Head of caudate nucleus (tissue), 42 donors: ENCODE measurements at regions not wholly inside any gene's neighbourhood (a gene's known extent, or its start where the extent isn't known, plus 50 kb on each side); places are given as distances from the start of the nearest gene placed in this dataset.
A peak's percentile ranks its signal among the peaks of the same experiment; 100 is the strongest.

Source experiments
- DNase-seq, 42 donors: peaks; one replicate each; pipeline versions ENCODE4 v3.0.0 to v3.0.0-alpha.2; 2020 to 2021; ENCODE audit warnings: mixed read lengths in 7 of 42
- intact Hi-C: fragments of 100-400 bp; cut with DNase I; formaldehyde crosslinking; loops from one replicate; pipeline ENCODE4 v1.15.0; 2022

GRCh38 chr12:113766131-113766878 lies 199.8 kb downstream of the RBM19 start:
- no peak for DNase-seq
- intact Hi-C loops = no loop called here

- intact Hi-C loops = no loop called here
- no peak for DNase-seq
Measured at GRCh38 chr12:113764661-113765060, 201.5 kb downstream of the RBM19 start.

GRCh38 chr12:113762882-113763816 lies 203.0 kb downstream of the RBM19 start:
- intact Hi-C loops = no loop called here
- DNase-seq = peak in 35 of 42 donors; percentile 20 to 79 (median 53)

- DNase-seq = peak; percentile 15 to 81 (median 60)
- intact Hi-C loops = no loop called here
Measured at GRCh38 chr12:113762155-113762881, 203.8 kb downstream of the RBM19 start.

- DNase-seq = no peak
- intact Hi-C loops = no loop called here
Measured at GRCh38 chr12:113759135-113759534, 207.0 kb downstream of the RBM19 start.

GRCh38 chr12:113758165-113758924 lies 207.8 kb downstream of the RBM19 start:
- intact Hi-C loops = no loop called here
- no peak for DNase-seq

- intact Hi-C loops = no loop called here
- peak in 32 of 42 donors; percentile 17 to 77 (median 56) for DNase-seq
Measured at GRCh38 chr12:113757221-113758002, 208.7 kb downstream of the RBM19 start.

GRCh38 chr12:113756609-113757008 lies 209.5 kb downstream of the RBM19 start:
- no peak for DNase-seq
- intact Hi-C loops = no loop called here

GRCh38 chr12:113755098-113755497 lies 211.0 kb downstream of the RBM19 start:
- intact Hi-C loops = no loop called here
- no peak for DNase-seq

- intact Hi-C loops = no loop called here
- no peak for DNase-seq
Measured at GRCh38 chr12:113751513-113751912, 214.6 kb downstream of the RBM19 start.

- intact Hi-C loops = no loop called here
- DNase-seq = no peak
Measured at GRCh38 chr12:113749433-113749815, 216.7 kb downstream of the RBM19 start.

GRCh38 chr12:113748707-113749432 lies 217.3 kb downstream of the RBM19 start:
- DNase-seq = no peak
- intact Hi-C loops = no loop called here

GRCh38 chr12:113747017-113747416 lies 219.1 kb downstream of the RBM19 start:
- no peak for DNase-seq
- intact Hi-C loops = no loop called here

GRCh38 chr12:113744802-113745395 lies 221.2 kb downstream of the RBM19 start:
- intact Hi-C loops = no loop called here

GRCh38 chr12:113742801-113743200 lies 223.3 kb downstream of the RBM19 start:
- no peak for DNase-seq
- intact Hi-C loops = no loop called here

More at GRCh38 chr12:113744802-113745395, 221.2 kb downstream of the RBM19 start:
- DNase-seq = no peak

GRCh38 chr12:113740699-113741098 lies 225.4 kb downstream of the RBM19 start:
- intact Hi-C loops = no loop called here
- no peak for DNase-seq

GRCh38 chr12:113735131-113735530 lies 231.0 kb downstream of the RBM19 start:
- DNase-seq = no peak
- intact Hi-C loops = no loop called here
